ENCODE measurements at regions not wholly inside any gene's neighbourhood (a gene's known extent, or its start where the extent isn't known, plus 50 kb on each side); places are given as distances from the start of the nearest gene placed in this dataset.

DNA sequence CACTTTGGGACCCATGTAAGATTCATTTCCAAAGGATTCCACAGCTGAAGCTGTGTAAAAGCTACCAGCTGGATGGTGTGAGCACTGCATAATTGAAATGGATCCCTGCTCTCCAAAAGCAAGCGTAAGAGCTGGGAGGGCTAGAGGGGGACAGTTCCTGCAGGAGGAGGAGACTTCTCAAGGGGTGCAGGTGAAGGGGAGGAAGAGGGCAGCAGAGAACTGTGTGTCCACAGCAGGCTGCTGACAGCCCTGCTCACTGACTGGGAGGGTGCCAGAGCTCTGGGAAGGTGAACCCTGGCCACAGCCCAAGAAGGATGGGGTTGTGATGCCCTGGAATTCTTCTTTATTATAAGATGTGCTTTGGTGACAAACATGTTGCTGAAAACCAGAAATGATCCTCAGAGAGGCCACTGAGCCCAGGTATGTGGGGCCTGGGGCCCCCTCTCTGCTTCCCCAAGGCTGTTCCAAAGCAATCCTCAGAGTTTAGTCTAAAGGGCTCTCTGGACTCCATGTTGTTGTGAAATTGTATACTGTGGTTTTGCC lies 112.8 kb upstream of the SLC25A48 start:
- DNase-seq, result no peak

DNA sequence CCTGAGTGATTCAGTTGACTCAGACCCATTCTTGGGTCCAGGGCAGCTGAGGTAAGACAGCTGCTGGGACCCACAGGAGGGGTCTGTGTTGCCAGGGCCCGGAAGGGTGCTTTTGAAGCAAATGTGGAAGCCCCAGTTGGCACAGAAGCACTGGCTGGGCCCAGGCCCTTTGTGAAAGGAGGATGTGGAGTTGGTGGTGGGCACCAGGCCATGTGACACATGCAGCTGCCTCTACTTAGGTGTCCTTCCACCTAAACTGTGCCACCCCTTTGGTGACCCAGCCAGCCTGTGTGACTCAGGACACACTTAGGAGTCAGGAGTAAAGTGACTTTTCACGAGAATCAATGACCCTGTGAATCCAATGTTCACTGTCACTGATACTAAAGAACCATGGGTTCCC lies 114.3 kb upstream of the SLC25A48 start:
- no peak for DNase-seq

DNA sequence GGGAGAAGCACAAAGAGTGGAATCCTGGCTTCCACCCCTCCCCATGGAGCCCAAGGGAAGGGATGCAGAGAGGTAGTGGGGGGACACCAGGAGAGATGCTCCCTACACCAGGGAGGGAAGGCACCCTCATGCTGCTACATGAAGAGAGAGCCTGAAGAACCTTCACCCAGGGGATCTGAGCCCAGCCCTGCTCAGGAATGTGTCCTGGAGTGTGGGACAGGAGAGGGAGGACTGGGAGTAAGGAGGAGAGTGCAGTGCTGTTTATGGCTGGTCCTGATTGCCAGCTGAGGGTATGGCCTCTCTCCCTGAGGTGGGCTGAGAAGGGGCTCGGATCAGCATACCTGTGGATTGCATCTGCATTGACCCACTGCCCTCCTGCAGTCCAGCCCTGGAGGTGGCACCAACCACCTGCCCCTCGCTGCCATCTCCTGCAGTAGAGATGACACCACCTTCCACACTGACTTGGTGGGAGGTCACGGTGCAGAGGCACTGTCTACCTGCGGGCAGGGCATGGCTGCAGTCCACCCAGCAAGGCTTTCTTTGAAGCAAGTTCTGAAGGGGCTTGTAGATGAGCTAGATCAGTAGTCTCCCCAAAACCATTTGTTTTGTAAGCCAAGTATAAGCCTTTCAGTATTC lies 114.9 kb upstream of the SLC25A48 start:
- no peak for DNase-seq

DNA sequence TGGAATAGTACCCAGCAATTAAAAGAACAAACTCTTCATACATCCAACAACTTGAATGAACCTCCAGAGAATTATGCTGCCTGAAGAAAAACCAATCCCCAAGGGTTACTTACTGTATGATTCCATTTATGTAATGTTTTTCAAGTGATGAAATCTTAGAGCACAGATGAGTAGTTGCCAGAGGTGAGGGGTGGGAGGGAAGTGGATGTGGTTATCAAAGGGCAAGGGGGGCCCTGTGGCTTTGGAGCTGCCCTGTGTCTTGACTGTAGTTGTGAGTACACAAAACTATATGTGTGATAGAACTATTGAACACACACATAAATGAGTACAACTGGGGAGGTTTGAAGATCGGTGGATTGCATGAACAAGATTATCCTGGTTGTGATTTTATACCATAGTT lies 115.8 kb upstream of the SLC25A48 start:
- DNase-seq, result no peak

DNA sequence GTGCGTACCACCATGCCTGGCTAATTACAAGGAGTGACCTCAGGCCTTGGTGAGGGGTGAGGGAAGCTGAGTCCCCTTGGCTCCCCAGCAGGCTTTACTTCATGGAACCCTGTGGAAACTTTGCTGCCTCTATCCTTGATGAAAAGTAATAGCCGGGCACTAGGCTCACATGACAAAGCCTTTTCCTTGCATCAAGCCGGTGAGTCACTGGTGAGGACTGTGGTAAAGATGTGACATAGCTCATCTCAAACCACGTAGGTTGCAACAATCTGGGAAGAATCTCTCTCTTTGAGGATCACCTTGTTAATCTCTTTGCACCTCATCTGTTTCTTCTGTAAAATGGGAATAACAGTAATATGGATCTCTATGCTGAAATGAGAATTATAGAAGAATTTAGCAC lies 116.3 kb upstream of the SLC25A48 start:
- DNase-seq, result no peak

DNA sequence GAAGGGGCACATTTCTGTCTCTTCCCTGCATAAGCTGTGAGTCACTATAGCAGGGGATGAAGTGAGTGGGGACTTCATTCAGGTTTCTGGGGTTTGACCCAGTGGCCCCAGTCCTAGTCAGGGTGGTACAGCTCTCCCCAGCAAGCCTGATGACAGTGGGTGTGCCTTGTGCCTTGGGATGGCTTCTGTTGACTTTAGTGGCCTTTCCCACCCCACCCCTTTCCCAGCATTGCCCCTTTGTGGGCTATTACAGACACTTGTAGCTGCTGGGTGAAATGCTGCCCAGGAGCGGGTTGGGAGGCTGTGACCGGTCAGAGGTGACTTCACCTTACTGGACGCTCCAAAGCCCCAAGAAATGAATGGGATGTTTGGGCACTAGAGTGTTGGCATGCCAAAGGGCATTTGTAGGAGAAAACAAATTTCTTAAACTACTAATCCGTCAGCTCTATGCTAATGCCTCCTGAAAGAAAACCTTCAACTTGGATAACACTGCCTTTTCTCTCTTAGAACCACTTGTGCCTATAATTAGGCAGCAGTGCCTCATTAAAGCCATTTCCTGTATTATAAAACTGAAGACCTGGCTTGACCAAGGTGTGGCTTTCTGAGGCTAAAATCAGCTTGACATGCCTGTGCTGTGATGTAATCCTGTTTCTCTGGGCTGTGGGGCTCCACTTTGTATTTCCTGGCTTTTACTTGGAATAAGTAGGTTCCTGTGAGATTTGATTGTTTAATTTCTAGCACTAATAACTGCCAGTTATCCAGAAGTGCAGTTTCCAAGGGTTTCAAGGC lies 119.0 kb upstream of the SLC25A48 start:
- no peak for DNase-seq

DNA sequence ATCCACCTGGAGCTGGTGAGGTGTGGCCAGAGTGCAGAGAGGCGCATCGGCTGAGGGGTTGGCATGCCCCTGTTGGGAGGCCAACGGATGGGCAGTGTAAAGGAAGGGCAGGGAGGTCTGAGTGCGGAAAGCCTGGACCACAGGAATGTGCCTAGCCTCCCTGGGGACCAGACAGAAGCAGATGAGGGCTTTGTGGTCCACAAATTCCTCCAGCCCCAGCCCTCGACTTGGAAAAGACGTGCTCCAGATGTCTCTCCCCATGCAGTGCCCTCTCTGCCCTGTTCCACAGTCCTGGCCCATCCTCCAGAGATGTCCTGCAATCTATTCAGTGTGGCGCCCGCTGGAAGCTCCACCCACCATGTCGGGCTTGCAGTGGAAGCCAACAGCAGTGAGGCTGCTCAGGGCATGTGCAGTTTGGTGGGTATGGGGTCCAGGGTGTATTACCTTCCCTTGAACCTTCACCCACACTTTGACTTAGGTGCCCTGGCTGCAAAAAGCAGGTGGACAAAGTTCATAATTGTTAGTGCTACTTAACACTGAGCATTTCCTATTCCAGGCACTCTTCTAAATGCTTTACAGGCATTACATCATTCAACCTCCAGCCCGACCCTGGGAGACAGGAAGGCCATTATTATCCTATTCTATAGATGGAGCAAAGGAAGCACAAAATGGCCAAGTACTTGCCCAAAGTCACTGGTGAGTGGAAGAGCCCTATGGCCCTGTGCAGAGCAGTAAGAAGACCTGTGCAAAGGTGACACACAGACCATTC lies 120.2 kb upstream of the SLC25A48 start:
- DNase-seq, result no peak

DNA sequence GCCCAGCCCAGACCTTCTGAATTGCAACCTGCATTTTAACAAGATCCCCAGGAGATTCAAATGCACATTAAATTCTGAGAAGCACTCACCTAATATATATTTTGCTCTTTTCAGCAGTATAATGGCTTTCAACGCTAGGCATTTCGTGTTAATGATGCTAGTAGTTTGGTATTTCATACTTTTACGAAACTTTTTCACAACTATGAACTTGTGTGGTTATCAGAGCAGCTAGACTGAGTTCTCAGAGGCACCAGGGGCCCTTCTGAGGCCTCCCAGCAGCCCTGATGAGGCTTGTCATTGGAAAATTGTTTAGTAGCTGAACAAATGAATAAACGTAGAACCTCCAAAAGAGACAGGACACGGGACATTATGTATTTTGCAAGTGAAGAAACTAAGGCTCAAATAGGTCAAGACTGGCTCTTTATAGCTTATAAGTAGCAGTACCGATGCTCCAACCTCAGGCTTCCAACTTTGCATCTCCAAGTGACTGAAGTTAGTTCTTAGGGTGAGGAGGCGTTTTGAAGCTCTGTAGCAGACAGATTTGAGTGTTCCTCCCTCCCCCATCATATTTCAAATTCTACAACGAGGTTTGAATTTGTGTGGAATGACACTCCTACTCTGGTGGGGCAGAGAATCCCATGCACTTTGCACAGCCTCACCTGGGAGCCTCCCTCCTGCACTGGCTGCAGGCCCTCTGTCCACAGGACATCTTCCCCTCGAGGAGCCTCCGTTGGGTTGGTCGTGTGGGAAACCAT lies 121.1 kb upstream of the SLC25A48 start:
- DNase-seq, result no peak

DNA sequence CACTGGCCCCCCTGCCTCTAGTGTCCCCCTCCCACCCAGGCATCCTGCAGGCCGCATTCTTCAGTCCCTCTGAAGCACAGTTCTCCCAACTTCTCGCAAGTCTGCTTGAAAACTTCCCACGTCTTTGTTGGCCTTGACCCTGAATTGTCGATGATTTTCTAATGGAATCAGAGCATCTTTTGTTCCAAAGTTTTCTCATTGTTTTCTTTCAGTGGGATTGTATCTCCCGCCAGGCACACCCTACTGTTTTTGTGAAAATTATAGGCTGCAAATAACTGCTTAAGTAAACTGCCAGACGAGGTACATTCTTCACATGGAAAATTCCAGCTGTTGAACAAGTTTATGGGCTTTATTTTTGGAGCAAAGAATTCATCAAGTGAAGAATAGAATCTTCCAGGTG lies 122.6 kb upstream of the SLC25A48 start:
- DNase-seq, result no peak

DNA sequence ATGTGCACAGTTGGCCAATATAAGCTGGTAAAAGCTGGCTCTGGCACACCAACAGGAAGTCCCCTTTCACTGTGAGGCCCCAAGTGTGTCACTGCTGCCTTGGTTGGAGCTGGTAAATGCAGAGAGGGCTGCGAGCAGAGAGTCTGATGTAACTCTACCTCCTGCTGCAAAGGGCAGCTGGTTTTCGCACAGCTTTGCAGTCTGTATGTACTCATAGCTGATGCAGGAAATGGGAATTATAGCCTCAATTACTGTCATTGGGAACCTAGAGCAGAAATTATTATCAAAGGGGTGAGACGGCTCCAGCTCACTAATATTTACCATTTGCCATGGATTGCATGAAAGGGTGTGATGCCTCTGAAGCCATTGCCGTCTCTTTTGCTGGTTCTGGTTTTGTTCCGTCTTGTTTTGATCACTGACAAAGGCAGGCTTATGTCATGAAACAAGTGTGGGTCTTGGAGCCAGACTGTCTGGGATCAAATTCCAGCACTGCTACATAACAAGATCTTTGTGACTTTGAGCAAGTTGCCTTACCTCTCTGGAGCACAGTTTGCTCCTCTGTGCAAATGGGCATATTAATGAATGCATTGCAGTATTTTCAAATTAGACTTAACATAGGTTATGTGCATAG lies 124.3 kb upstream of the SLC25A48 start:
- DNase-seq, result no peak

DNA sequence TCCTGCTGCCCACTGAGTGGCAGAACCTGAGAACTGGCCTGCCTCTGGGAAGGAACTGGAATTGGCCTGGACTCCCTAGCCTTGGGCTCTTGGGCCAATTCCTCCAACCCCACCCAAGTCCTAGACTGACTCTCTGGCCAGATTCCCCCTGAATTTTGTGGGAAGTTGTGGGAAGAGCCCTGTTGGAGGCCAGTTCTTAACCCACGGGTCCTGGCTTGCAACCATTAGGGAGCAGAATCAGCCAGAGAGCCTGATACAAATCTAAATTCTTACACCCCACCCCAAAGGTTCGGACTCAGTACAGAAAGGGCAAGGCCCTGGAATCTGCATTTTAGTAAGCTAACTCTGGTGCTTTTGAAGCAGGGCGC lies 125.3 kb upstream of the SLC25A48 start:
- no peak for DNase-seq

DNA sequence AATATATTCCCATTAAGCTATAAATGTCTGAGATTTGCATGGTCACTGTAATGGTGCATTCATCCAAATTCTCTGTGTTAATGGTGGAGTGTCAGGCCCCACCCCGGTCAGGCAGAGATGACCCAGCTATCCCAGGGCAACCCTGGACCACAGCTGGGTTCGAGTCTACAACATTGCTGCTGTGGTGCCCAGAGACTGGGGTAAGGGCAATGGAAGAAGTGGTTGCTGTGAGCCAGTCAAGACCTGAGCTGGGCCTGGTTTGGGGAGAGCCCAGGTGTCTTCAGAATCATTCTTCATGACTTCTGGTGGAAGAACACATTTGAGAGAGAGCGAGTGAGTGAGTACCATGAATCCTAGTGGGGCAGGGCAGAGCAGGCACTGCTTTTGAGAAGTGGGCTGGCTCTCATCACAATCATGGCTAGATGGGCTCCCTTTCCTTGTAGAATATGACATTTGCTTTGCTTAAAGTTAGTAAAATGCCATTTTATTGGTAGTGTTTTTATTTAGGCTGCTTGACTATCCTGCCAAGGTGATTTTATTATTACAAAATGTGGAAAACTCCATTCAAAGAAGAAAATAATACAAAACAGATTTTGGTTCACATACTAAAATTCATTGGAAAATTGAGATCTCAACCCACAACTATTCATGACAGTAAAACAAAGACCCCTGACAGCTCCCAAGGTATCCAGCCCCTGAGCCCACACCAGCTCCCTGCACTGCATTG lies 125.8 kb upstream of the SLC25A48 start:
- no peak for DNase-seq

DNA sequence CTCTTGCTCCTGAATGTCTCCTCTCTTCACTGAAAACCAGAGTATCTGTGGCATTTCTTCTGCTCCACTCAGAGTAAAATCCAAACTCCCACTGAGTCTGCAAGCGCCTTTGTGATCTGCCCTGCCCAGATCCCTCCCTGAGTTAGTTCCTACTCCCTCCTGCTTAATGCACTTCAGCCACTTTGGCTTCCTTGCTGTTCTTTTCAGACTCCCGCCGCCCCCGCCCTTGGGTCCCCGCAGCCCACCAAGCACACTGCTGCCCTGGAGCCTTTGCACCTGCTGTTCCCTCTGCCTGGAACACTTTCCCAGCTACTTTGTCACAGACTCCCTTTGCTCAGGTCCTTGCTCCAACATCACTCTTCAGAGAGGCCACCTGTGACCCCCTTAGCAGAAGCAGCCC lies 127.2 kb upstream of the SLC25A48 start:
- no peak for DNase-seq

DNA sequence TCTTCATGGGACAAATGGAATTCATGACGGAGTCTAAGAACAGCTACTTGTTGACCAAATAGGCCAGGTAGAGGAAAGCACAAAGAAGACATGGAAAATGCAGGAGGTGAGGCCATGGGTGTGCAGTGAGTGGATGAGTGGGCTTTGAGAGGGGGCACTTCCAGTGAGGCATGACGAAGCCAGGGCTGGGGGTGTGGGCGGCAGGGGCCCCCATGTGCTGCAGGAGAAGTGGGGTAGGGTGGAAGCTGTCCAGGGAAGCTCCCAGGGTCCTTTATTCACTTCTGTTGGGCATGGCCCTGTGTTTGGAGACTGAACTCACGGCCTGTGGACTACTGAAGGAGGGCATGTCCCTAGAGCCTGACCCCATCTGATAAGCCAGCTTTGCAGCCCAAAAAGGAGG lies 127.6 kb upstream of the SLC25A48 start:
- no peak for DNase-seq

DNA sequence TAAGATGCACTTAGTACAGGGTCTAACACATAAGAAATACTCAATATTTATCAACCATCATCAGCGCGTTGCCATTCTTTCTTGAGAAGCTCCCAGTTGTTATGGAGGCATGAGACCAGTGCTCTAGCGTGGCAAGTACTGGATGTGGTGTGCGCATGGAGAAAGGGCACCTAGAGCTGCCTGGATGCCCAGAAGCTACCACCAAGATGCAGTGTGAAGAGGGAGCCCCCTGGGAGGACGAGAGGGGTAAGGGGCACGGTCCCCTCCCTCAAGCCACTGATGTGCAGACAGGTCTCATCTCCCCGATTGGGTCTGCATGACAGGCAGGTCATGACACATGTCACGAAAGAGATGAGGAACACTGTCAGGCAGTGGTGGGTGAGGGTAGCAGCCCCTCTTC lies 127.7 kb upstream of the CXCL14 start:
- no peak for DNase-seq

DNA sequence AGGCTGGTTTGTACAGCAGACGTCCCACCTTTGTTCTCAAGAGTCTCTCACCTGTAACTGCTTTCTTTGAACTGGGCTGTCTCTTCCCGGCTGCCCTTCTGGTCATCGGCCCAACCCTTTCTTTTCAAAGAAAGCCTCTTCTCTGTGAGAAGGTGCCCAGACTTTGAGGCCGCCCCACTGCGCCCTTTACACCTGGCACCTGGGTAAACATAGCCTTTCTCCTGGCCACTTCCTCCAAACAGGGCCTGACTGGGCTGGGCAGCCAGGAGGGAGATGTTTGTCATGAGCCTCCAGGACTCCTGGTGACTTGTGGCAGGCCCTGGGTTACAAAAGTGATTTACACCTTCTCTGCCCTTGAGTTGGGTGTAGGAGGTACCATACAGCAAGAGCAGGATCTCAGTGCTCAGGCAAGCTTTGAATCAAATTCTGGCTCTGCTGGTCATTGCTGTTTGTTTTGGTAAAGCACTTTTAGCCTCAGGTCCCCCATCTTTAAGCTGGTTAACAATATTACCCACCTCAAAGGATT lies 127.2 kb upstream of the CXCL14 start:
- DNase-seq, result no peak

DNA sequence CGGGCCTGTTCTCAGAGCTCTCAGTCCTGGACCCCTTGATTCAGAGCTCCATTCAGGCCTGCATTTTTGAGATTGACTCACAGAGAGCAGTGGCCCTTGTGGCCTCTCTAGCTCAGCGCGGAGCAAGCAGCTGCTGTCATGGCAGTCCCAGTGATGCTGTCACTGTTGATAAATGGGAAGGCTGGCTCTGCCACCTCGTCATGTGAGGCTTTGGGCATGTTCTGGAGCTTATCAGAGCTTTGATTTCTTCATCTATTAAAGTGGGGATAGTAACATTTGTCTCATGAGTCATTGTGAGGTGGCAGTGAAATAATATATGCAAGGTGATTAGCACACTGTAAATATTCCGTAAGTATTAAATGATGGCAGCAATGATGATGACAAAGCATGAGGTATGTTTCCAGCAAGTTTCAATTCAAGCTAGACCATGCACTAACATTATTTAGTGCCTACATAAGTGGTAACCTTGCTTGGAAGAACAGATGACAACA lies 126.4 kb upstream of the CXCL14 start:
- no peak for DNase-seq

DNA sequence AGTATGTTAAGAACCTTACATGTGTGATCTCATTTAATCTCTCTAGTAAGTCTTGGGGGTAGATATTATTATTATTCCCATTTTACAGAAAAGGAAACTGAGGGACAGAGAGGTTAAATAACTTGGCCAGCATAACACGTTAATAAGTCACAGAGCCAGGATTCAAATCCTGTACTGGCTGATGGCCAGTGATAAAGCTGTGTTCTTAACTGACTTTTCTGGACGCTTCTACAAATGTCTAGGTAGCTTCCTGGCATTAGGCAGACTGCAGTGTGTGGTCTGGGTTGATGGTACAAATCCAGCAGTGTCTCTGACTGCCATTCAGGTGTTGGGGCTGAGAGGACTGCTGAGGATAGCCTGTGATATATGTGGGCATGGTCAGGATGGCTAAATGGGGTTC lies 125.8 kb upstream of the CXCL14 start:
- no peak for DNase-seq

DNA sequence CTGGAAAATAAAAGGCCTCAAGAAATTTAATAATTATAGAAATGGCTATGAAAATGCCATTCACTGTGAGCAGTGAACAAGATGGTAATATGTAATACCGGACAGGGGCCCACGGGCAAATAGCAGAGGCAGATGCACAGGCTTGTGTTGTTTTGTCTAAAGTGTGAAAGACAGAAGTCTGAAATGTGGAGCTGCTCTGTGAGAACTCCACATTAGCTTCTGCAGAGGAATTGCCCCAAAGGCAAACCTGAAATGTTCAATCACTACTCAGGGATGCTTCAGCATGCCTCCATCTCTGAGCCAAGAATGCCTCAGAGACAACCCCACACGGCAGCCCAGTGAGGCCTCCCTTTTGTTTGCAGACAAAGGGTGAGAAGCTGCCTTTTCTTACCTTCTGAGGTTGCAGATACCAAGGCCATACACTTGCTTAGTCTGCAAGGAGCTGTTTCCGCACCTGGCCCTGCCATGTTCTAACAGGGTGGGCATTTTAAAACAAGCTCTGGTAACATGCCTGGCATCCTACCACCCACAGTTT lies 124.3 kb upstream of the CXCL14 start:
- DNase-seq, result no peak

DNA sequence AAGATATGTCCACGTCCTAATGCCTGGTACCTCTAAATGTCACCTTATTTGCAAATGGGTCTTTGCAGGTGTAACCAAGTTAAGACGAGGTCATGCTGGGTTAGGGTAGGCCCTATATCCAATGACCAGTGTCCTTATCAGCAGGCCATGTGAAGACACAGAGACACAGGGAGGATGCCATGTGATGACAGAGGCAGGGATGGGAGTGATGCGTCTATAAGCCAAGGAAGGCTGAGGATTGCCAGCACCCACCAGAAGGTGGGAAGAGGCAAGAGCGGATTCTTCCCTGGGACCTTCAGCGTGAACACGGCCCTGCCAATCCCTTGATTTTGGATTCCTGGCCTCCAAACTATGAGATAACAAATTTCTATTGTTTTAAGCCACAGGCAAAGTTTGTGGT lies 123.4 kb upstream of the CXCL14 start:
- DNase-seq, result no peak

DNA sequence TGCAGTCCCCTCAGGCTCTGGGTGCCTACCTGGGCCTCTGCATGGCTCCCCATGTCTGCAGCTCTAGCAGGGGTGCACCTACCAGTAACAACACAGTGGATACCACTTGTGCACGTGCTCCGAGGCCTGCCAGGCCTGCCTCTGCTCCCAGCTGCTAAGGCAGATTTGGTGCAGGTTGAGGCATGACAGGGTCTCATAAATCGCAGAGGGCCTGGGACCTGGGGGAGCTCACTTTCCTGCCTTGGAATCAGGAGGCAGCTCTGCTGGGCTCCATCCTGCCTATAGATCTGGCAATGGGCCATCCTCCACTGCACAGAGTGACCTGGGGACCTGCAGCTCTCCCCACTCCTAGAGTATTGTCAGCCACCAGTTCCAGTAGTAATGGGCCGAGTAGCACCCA lies 121.9 kb upstream of the CXCL14 start:
- DNase-seq, result no peak
